Spleen (tissue), 7 donors: ENCODE measurements at regions not wholly inside any gene's neighbourhood (a gene's known extent, or its start where the extent isn't known, plus 50 kb on each side); places are given as distances from the start of the nearest gene placed in this dataset.

Experiments used
- CTCF ChIP-seq, 11 experiments: fragments of 200-600 bp in 7 of 11; fragments of 450-650 bp in 4 of 11; sonication (generic) in 4 of 11; IDR thresholded peaks in 8 of 11; conservative IDR thresholded peaks in 3 of 11; 1 replicate in 7 of 11; 2 replicates in 4 of 11; pipeline versions ENCODE4 v1.4.0 to v1.8.0; 2016 to 2021; ENCODE audit warnings: antibody characterized with exemption in 11 of 11, inconsistent platforms in 4 of 11, mild to moderate bottlenecking in 1 of 11
- POLR2A ChIP-seq, 3 donors: fragments of 450-650 bp; IDR thresholded peaks; one replicate each; pipeline ENCODE4 v1.5.1; 2017; ENCODE audit warnings: antibody characterized with exemption in 3 of 3, mild to moderate bottlenecking in 1 of 3
- donor health status: DM: no; HTN: no; CAD: no; lungs with moderate emphysema.
- donor health status: DM: no; HTN: no; CAD: no.
- donor health status: DM: no; HTN: no; CAD: no.

GRCh38 chr16:79815049-79815448 is 214.5 kb upstream of the MAF start:
- no peak for TF ChIP-seq CTCF (IDR thresholded peaks at IDR 0.05 in 8 of 11, conservative IDR thresholded peaks at IDR 0.05 in 3 of 11)
- TF ChIP-seq POLR2A (IDR thresholded peaks at IDR 0.05): no peak
